PFSK-1 (cell line): ENCODE measurements at regions not wholly inside any gene's neighbourhood (a gene's known extent, or its start where the extent isn't known, plus 50 kb on each side); places are given as distances from the start of the nearest gene placed in this dataset.

Source experiments
- FOXP2 ChIP-seq: optimal IDR thresholded peaks from 2 replicates; pipeline ENCODE3; 2011; ENCODE audit warnings: borderline replicate concordance, control low read depth, inconsistent platforms; ENCODE audit not compliant: insufficient read depth; ENCODE audit errors: extremely low read length, extremely low read depth
- POLR2AphosphoS5 ChIP-seq: IDR thresholded peaks from 2 replicates; pipeline ENCODE4 v1.6.1; 2012; ENCODE audit warnings: low read depth, mild to moderate bottlenecking, control low read depth, low read length, moderate library complexity
- REST ChIP-seq, 2 experiments: IDR thresholded peaks; 2 replicates each; pipeline versions ENCODE4 v1.6.1 to v1.8.0; 2011 to 2012; ENCODE audit warnings: low read depth in 2 of 2, low read length in 2 of 2, control low read depth in 1 of 2, inconsistent platforms in 1 of 2, mild to moderate bottlenecking in 1 of 2, moderate library complexity in 1 of 2; ENCODE audit not compliant: insufficient read depth in 1 of 2
- SIN3A ChIP-seq: IDR thresholded peaks from 2 replicates; pipeline ENCODE4 v1.6.1; 2012; ENCODE audit warnings: mild to moderate bottlenecking, low read length, moderate library complexity, borderline replicate concordance; ENCODE audit not compliant: insufficient read depth
- TAF1 ChIP-seq: IDR thresholded peaks from 2 replicates; pipeline ENCODE4 v1.6.1; 2012; ENCODE audit warnings: low read length, control low read depth, borderline replicate concordance; ENCODE audit not compliant: insufficient read depth

- TF ChIP-seq POLR2AphosphoS5 (no peak), FOXP2 (no peak), TAF1 (no peak), SIN3A (no peak)
These were observed 432.6 kb downstream of the LRIG3 start for GRCh38 chr12:58487678-58488161.

- TF ChIP-seq FOXP2, result no peak
- TF ChIP-seq REST (IDR thresholded peaks at IDR 0.05; ENCODE audit: insufficient read depth in 1 of 2, low read depth in 2 of 2, low read length in 2 of 2), result no peak
- no peak for TF ChIP-seq SIN3A
These were observed 430.9 kb downstream of the LRIG3 start for GRCh38 chr12:58489394-58489793.

- TF ChIP-seq TAF1 (no peak), FOXP2 (no peak), SIN3A (no peak), POLR2AphosphoS5 (no peak), REST (IDR thresholded peaks at IDR 0.05; ENCODE audit: insufficient read depth in 1 of 2, low read depth in 2 of 2, low read length in 2 of 2) (no peak)
These were observed 429.0 kb downstream of the LRIG3 start for GRCh38 chr12:58491306-58491705.

- TF ChIP-seq POLR2AphosphoS5 (no peak), REST (IDR thresholded peaks at IDR 0.05; ENCODE audit: insufficient read depth in 1 of 2, low read depth in 2 of 2, low read length in 2 of 2) (no peak), SIN3A (no peak), FOXP2 (no peak), TAF1 (no peak)
These were observed 423.7 kb downstream of the LRIG3 start for GRCh38 chr12:58496411-58497190.

- TF ChIP-seq POLR2AphosphoS5, result no peak
- no peak for TF ChIP-seq REST (IDR thresholded peaks at IDR 0.05; ENCODE audit: insufficient read depth in 1 of 2, low read depth in 2 of 2, low read length in 2 of 2)
- no peak for TF ChIP-seq SIN3A
- TF ChIP-seq TAF1, result no peak
- TF ChIP-seq FOXP2, result no peak
These were observed 419.9 kb downstream of the LRIG3 start for GRCh38 chr12:58500399-58500798.
